ENCODE measurements at regions not wholly inside any gene's neighbourhood (a gene's known extent, or its start where the extent isn't known, plus 50 kb on each side); places are given as distances from the start of the nearest gene placed in this dataset.

DNA sequence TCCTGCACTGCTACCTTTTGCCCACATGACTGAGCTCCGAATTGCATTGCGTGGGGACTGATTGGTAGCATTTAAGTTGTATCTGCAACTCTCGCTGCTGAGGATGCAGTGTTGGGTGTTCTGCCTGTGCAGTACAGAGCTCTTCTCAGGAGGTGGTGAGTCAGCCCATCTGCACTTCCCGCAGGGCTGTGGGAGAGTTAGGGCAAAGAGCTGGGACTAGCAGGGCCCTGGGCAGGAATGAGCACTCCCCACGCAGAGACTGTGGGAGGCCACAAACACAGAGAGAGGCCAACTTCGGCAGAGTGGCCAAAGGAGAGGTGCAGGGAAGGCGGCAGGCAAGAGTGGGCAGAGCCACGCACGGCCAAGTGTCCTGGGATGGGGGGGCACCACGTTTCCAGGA lies 244.7 kb downstream of the SIPA1L2 start:
- Mint-ChIP-seq H3K4me3 (no peak overlapping the region), H3K4me1 (no peaks in the 10 kb centered on the region), H3K36me3 (no peaks in the 10 kb centered on the region), H3K27me3 (no peaks in the 10 kb centered on the region), H3K27ac (no peak overlapping the region), H3K9me3 (no peaks in the 10 kb centered on the region)

DNA sequence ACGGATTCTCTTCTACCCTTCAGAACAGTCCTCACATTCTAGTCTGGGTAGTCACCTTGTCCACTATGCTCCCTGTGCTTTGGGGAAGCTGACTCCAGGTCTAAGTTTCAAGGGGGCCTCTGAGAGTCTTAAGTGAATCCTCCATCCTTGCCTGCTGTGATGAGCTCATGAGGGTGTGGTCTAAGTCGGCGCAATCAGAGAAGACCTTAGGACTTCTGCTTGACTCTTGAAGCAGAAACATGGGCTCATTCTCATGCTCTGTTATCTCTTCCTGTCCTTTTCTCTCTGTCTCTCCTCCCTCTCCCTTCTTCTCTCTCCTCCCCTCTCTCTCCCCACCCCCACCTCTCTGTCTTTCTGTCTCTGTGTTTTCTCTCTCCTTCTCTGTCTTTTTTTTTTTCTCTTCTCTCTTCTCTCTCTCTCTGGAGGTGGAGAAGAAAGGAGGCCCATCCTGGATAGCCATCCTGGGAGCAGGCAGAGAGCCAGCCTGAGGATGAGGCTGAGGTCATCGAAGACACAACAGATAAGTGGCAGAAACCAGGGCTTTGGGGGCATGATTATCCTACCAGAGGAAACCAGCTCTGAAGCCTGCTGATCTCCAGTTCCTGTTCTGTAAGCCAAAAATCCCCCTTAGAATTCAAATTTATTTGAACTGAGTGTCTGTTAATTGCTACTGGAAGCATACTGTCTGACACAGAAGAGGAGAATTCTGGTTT lies 245.6 kb downstream of the SIPA1L2 start:
- Mint-ChIP-seq H3K4me3 (no peak overlapping the region), H3K27me3 (no peaks in the 10 kb centered on the region), H3K9me3 (no peaks in the 10 kb centered on the region), H3K36me3 (no peaks in the 10 kb centered on the region), H3K27ac (no peak overlapping the region), H3K4me1 (no peaks in the 10 kb centered on the region)

DNA sequence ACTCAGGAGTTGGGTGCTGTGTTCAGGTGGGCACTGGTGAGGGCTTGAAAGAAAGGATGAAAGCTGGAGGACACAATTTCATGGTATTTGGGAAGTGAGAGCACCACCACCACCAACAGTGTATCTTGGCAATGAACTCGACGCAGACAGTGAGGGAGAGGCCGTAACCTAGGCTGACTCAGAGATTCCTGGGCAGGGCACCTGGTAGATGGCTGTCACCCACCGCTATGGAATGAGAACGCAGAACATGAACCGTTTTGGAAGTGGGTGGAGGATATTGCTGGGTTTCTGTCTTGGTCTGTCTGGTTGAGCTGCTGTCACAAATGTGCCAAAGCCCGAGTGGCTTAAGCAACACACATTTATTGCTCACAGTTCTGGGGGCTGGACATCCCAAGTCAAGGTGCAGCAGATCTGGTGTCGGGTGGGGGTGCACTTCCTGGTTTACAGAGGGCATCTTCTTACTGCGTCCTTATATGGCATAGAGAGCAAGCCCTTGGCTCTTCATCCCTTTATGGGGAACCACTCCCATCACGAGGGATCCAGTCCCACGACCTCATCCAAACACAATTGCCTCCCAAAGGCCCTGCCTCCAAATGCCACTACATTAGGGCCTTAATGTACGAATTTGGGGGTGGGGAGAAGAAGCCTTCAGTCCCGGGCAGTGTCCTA lies 246.3 kb downstream of the SIPA1L2 start:
- H3K36me3 Mint-ChIP-seq, result no peaks in the 10 kb centered on the region
- no peak overlapping the region for H3K4me3 Mint-ChIP-seq
- H3K27me3 Mint-ChIP-seq, result no peaks in the 10 kb centered on the region
- no peak overlapping the region for H3K27ac Mint-ChIP-seq
- H3K4me1 Mint-ChIP-seq, result no peaks in the 10 kb centered on the region
- H3K9me3 Mint-ChIP-seq, result no peaks in the 10 kb centered on the region

DNA sequence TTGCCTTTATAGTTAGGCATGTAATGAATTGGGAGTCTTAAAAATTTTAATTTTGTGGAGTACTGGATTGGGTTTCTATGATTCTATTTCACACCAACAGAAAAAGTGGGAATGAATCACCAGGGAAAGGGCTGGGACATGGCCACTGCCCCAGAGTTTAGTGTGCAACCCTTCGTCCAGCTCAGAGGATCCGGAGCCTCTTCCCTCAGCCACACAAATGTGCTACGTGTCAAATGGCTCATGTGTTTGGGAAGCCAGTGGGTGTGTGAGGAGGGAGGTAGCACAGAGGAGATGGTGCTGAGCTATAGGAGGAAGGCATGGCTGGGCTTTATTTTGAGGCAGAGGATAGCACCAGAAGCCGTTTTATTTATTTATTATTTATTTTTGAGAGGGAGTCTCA lies 247.3 kb downstream of the SIPA1L2 start:
- no peak overlapping the region for H3K4me3 Mint-ChIP-seq
- H3K27ac Mint-ChIP-seq, result no peak overlapping the region
- H3K4me1 Mint-ChIP-seq, result no peaks in the 10 kb centered on the region
- no peaks in the 10 kb centered on the region for H3K27me3 Mint-ChIP-seq
- no peaks in the 10 kb centered on the region for H3K36me3 Mint-ChIP-seq
- no peaks in the 10 kb centered on the region for H3K9me3 Mint-ChIP-seq

DNA sequence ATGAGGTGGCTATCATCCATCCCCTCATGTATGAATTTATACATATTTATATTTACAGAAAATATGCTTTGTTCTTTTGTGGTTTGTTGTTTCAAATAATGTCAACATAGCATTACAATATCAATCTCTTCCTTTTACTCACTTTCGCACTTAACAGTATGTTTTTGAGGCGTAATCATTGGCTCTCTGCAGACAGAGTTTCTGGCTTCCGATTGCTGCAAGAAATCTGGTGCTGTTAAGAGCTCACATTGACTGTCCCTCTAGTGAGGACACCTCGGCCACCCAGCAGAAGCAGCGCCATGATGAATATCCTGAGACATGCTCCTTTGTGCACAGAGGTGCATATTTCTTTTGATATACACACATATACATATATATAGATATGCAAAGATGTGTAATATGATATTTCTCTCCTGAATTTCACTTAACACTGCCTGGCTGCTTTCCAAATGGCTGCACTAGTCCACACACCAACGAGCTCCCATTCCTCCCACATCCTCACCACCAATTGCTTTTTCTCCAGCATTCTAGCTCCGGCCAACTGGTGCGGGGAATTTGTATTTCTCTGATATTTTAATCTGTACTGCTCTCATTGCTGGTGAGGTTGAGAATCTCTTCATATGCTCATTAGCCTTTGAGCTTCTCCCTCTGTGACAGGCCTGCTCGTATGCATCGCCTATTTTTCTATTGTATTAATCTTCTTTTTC lies 248.4 kb downstream of the SIPA1L2 start:
- no peaks in the 10 kb centered on the region for H3K4me1 Mint-ChIP-seq
- no peak overlapping the region for H3K27ac Mint-ChIP-seq
- no peak overlapping the region for H3K4me3 Mint-ChIP-seq
- no peaks in the 10 kb centered on the region for H3K36me3 Mint-ChIP-seq
- no peaks in the 10 kb centered on the region for H3K9me3 Mint-ChIP-seq
- H3K27me3 Mint-ChIP-seq, result no peaks in the 10 kb centered on the region

DNA sequence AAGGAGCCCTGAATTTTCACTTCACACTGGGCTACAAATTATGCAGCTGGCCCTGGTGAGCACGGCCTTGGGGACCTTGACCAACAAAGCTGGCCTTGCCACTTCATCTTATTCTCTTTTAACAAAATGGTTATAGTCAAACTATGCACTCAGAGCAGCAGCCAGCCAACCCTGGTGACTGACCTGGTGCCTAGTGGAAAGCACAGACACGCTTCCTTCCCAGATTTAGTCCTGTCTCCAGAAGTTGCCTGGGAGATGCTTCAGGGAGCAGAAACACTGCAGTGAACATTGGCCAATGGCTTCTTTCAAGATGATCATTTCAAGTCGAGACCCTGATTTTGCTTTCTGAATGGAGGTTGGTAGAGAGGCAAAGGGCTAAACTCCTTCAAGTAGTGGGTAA lies 249.3 kb downstream of the SIPA1L2 start:
- Mint-ChIP-seq H3K4me1 (no peaks in the 10 kb centered on the region), H3K9me3 (no peaks in the 10 kb centered on the region), H3K4me3 (no peak overlapping the region), H3K27me3 (no peaks in the 10 kb centered on the region), H3K27ac (no peak overlapping the region), H3K36me3 (no peaks in the 10 kb centered on the region)

DNA sequence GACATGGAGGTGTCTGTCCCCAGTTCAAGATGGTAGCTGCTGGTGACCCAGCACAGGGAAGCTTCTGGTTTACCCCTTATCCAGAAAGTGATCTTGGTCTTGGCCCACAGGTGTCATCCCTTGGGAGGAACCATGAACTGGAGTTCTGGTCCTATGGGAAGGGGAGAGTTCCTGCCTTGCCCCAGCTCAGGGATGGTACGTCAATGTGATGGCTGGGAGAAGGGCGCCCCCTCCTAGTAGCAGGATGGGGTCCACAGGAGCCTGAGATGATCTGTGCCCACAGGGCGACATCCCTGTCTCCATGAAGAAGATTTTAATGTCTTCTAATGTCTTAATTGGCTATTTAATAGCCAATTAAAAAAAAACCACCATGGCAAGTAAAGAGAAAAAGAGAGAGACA lies 249.8 kb downstream of the SIPA1L2 start:
- Mint-ChIP-seq H3K36me3 (no peaks in the 10 kb centered on the region), H3K4me3 (no peak overlapping the region), H3K4me1 (no peaks in the 10 kb centered on the region), H3K9me3 (no peaks in the 10 kb centered on the region), H3K27ac (no peak overlapping the region), H3K27me3 (no peaks in the 10 kb centered on the region)

DNA sequence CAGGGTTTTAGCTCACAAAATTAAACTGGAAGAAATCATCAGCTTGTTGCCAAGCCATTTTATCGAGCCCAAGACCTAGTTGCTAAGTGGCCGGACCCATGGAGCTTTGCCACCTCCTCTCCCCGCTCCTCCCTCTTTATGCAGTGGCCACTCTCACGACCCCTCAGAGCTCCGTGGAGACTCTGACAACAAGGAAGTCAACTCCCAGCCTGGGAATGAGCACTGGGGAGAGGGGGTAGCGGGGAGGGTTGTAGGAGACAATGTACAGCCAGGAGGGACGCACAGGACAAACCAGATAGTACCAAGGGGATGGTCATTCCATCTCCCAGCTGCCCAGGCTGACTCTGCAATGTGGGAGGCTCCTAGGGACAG lies 250.9 kb downstream of the SIPA1L2 start:
- H3K27me3 Mint-ChIP-seq, result no peaks in the 10 kb centered on the region
- H3K4me3 Mint-ChIP-seq, result no peak overlapping the region
- H3K36me3 Mint-ChIP-seq, result no peaks in the 10 kb centered on the region
- no peaks in the 10 kb centered on the region for H3K9me3 Mint-ChIP-seq
- no peaks in the 10 kb centered on the region for H3K4me1 Mint-ChIP-seq
- H3K27ac Mint-ChIP-seq, result no peak overlapping the region

DNA sequence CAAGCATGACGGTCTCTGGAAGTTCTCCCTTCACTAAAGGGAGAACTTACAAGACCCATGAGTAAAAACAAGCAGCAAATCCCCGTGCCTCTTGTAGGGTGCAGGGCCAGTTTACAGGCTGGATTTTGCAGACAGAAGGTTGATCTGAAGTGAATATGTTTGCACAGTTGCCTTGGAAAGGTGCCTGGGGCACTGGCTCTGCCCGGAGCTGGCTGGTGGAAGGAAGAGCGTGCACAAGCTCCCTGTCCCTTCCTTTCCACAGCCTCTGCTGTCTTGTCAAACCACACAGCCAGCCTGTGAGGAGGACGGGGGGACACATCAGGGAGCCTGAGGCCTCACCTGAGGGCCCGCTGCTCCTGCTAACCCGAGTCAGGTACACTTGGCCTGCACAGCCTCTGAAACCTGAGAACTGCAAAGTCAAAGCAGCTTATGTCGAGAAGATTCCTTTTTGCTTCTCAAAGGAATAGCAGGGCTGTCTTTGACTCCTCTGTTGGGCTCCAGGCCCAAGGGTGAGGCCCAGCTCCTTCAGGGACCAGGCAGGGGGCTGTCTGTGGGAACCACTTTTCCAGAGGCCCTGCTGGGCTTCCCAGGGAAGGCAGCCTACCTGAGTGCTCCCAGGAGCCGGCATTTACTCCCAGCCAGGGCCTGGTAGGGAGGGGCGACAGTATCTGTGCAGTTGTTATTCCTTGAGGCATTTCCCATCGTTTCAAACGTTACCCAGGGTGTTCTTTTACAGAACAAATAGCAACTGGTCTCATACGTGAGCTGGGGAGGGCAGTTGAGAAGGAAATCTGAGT lies 251.5 kb downstream of the SIPA1L2 start:
- Mint-ChIP-seq H3K4me3 (no peak overlapping the region), H3K27me3 (no peaks in the 10 kb centered on the region), H3K9me3 (no peaks in the 10 kb centered on the region), H3K36me3 (no peaks in the 10 kb centered on the region), H3K4me1 (no peaks in the 10 kb centered on the region), H3K27ac (no peak overlapping the region)

DNA sequence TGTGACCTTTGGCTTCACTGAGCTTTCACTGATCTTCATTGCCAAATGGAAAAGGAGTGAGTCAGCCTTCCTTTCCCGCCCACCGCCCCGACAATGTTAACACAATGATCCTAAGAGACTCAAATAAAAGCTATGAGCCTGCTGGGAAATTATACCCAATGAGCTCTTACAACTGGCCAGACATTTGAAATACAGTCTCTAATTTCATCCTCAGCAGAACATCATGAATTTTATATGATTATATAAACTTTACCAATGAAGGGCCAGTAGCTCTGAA lies 252.5 kb downstream of the SIPA1L2 start:
- Mint-ChIP-seq H3K36me3 (no peaks in the 10 kb centered on the region), H3K9me3 (no peaks in the 10 kb centered on the region), H3K27me3 (no peaks in the 10 kb centered on the region), H3K4me3 (no peak overlapping the region), H3K27ac (no peak overlapping the region), H3K4me1 (no peaks in the 10 kb centered on the region)

DNA sequence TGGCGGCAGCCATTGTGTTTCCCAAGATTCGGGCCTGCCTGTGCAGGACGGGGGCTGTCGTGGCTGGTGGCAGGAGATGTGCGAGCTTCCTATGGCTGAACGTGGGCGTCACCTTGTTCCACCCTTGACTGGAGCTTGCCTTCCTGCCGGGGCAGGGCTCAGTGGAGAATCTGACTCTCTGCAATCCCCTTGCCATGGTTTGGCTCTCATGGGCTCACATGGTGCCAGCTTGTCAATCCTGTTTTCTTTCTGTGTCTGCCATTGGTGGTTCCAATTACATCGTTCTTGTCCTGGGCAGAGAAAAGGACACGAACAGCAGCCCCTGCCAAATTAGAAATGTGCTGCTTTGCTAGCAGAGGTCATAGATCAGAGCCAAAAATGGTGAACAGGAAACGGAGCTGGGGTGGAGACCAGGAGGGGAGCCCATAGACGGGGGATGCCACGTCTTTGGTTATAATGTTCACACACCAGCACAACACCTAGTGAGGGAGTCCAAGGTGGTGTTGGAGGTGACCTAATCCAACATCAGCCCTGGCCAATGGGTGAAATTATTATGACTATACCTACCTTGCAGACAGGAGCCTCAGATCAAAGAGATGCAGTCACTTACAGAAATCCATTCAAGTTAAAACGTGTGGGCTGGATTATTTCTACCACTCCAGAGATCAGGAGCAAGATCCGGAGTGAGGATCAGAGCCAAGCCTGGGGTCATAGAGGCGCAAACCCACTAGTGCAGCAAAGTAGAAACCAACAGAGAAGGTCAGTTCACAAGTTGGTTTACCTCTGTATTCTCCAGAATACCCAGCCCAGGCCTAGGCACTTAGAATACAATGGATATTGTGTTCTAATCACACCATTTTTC lies 253.1 kb downstream of the SIPA1L2 start:
- no peaks in the 10 kb centered on the region for H3K9me3 Mint-ChIP-seq
- no peak overlapping the region for H3K4me3 Mint-ChIP-seq
- H3K36me3 Mint-ChIP-seq, result no peaks in the 10 kb centered on the region
- no peaks in the 10 kb centered on the region for H3K27me3 Mint-ChIP-seq
- H3K27ac Mint-ChIP-seq, result no peak overlapping the region
- no peaks in the 10 kb centered on the region for H3K4me1 Mint-ChIP-seq

DNA sequence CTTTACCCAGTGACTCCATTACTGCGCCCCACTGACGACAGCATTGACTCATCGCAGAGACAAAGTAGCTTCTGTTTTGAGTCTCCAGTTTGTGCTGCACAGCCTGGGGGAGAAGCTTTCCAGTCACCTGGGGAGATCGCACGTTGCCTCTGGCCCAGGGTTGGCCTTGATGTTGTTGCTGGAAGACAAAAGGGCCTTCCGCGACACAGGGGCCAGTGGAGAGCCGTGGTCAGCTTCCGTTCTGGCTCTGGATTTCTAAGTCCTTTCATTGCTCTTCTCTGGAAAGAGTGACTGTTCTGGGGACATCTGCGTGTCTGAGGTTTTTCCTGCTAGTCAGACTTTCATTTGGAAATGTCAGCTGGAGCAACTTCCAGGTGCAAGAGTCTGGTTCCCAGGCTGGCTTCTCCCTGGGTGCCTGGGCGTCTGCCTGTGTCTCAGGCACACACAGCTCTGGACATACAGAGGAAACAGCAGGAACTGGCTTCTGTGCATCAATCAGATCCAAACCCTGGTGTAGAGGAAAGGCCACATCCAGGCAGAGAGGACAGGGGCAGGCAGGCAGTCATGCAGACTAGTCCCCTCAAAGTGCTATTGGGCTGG lies 257.0 kb downstream of the SIPA1L2 start:
- no peak overlapping the region for H3K4me3 Mint-ChIP-seq
- H3K9me3 Mint-ChIP-seq, result no peaks in the 10 kb centered on the region
- H3K27me3 Mint-ChIP-seq, result peaks cover 3% of the 10 kb centered on the region
- H3K4me1 Mint-ChIP-seq, result no peaks in the 10 kb centered on the region
- no peak overlapping the region for H3K27ac Mint-ChIP-seq
- H3K36me3 Mint-ChIP-seq, result no peaks in the 10 kb centered on the region

DNA sequence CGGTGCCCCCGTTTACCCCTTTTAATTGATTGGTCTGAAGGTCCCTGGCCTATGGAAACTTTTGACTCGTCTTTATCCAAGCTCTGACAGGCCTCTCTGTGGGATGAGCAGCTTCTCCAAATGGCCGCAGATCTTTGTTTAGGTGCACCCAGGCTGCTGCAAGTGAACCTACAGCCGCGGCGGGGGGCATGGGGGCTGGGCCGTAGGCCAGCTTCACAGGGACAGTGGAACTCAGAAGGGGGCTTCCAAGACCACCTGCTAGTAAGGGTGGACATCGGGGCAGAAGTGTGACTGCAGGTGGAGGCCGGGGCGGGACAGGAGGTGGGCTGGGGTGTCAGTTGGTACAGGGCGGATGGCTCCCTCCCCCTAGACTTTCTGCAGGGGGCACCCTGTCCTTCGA lies 257.5 kb downstream of the SIPA1L2 start:
- H3K9me3 Mint-ChIP-seq, result no peaks in the 10 kb centered on the region
- no peaks in the 10 kb centered on the region for H3K36me3 Mint-ChIP-seq
- H3K27me3 Mint-ChIP-seq, result peaks cover 3% of the 10 kb centered on the region
- H3K4me3 Mint-ChIP-seq, result no peak overlapping the region
- no peak overlapping the region for H3K27ac Mint-ChIP-seq
- H3K4me1 Mint-ChIP-seq, result no peaks in the 10 kb centered on the region

DNA sequence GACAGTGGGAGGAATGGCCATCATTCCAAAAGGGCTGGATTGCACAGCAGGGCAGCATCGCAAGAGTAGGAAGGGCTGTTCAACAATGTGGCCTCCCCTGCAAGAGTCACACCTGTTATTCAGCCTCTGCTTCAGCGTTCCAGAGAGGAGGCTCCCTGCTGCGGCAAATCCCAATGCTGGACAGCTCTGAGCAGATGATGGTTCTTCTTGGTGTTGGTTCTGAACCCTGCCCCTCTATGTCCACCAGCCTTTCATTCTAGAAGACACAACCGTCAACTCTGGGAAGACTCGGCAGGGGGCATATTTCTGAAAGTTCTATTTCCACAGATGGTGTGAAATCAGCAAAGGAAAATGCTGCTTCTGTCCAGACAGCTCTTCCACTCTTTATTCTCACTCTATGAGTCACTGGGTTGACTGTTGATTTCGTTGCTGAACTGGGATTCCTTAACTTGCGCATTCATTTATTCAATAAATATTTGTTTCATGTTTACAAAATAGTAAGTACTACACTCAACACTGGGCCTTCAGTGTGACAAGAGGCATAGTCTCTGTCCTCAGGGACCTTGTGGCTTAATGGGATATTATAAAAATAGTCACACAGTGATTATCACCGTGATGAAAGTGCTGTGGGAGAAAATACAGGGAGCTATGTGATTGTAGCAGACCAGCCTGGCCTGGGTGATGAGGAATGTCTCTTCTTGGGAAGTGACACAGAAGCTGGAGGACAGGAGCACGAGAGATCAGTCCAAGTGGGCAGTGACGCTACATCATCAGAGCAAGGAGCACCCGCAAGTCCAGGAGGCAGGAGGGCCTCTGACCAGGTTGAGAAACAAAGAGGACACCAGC lies 260.3 kb downstream of the SIPA1L2 start:
- no peak overlapping the region for H3K4me3 Mint-ChIP-seq

More for the DNA sequence above, 260.3 kb downstream of the SIPA1L2 start:
- H3K4me1 Mint-ChIP-seq, result no peaks in the 10 kb centered on the region
- peaks cover 3% of the 10 kb centered on the region for H3K27me3 Mint-ChIP-seq
- H3K27ac Mint-ChIP-seq, result no peak overlapping the region
- no peaks in the 10 kb centered on the region for H3K36me3 Mint-ChIP-seq
- no peaks in the 10 kb centered on the region for H3K9me3 Mint-ChIP-seq

All from activated naive CD4-positive, alpha-beta T cell treated with anti-CD3 and anti-CD28 coated beads, Interleukin-2, amount 50 U/mL, for 24 hours (primary cell).